IPS DF 4.7 (cell line): ENCODE measurements at regions not wholly inside any gene's neighbourhood (a gene's known extent, or its start where the extent isn't known, plus 50 kb on each side); places are given as distances from the start of the nearest gene placed in this dataset.

Experiments used
- DNase-seq: peaks from one replicate; pipeline ENCODE4 v3.0.0-alpha.2; 2013; ENCODE audit warnings: low spot score; ENCODE audit errors: extremely low read depth

- DNase-seq: no peak
Observed at GRCh38 chr22:47645923-47646322, 883.5 kb downstream of the TBC1D22A start.

GRCh38 chr22:47645450-47645914 lies 883.0 kb downstream of the TBC1D22A start:
- DNase-seq: no peak

- no peak for DNase-seq
Observed at GRCh38 chr22:47634347-47634746, 871.9 kb downstream of the TBC1D22A start.

- no peak for DNase-seq
Observed at GRCh38 chr22:47633111-47633510, 870.7 kb downstream of the TBC1D22A start.

- no peak for DNase-seq
Observed at GRCh38 chr22:47632701-47633100, 870.3 kb downstream of the TBC1D22A start.

GRCh38 chr22:47631571-47632102 lies 869.2 kb downstream of the TBC1D22A start:
- no peak for DNase-seq

GRCh38 chr22:47630741-47631534 lies 868.5 kb downstream of the TBC1D22A start:
- DNase-seq: no peak

GRCh38 chr22:47629791-47630655 lies 867.6 kb downstream of the TBC1D22A start:
- no peak for DNase-seq

GRCh38 chr22:47629273-47629711 lies 866.8 kb downstream of the TBC1D22A start:
- DNase-seq: no peak

- DNase-seq: no peak
Observed at GRCh38 chr22:47628477-47629272, 866.2 kb downstream of the TBC1D22A start.

- DNase-seq: no peak
Observed at GRCh38 chr22:47627556-47628253, 865.3 kb downstream of the TBC1D22A start.

- DNase-seq: no peak
Observed at GRCh38 chr22:47626428-47627390, 864.3 kb downstream of the TBC1D22A start.

GRCh38 chr22:47625531-47626427 lies 863.3 kb downstream of the TBC1D22A start:
- no peak for DNase-seq

- no peak for DNase-seq
Observed at GRCh38 chr22:47625013-47625385, 862.5 kb downstream of the TBC1D22A start.

- no peak for DNase-seq
Observed at GRCh38 chr22:47624252-47625012, 862.0 kb downstream of the TBC1D22A start.

GRCh38 chr22:47623763-47624148 lies 861.3 kb downstream of the TBC1D22A start:
- no peak for DNase-seq

GRCh38 chr22:47623066-47623762 lies 860.8 kb downstream of the TBC1D22A start:
- no peak for DNase-seq
